Breast epithelium (tissue), 3 donors: ENCODE measurements at regions not wholly inside any gene's neighbourhood (a gene's known extent, or its start where the extent isn't known, plus 50 kb on each side); places are given as distances from the start of the nearest gene placed in this dataset.

Experiments used
- CTCF ChIP-seq, 3 donors: fragments of 450-650 bp; IDR thresholded peaks; one replicate each; pipeline ENCODE4 v1.5.1; 2016 to 2017; ENCODE audit warnings: antibody characterized with exemption in 3 of 3, mild to moderate bottlenecking in 3 of 3, moderate library complexity in 3 of 3
- POLR2AphosphoS5 ChIP-seq, 3 donors: sonication (generic); formaldehyde crosslinking; IDR thresholded peaks; one replicate each; pipeline ENCODE4 v1.6.1; 2017; ENCODE audit warnings: antibody characterized with exemption in 3 of 3

DNA sequence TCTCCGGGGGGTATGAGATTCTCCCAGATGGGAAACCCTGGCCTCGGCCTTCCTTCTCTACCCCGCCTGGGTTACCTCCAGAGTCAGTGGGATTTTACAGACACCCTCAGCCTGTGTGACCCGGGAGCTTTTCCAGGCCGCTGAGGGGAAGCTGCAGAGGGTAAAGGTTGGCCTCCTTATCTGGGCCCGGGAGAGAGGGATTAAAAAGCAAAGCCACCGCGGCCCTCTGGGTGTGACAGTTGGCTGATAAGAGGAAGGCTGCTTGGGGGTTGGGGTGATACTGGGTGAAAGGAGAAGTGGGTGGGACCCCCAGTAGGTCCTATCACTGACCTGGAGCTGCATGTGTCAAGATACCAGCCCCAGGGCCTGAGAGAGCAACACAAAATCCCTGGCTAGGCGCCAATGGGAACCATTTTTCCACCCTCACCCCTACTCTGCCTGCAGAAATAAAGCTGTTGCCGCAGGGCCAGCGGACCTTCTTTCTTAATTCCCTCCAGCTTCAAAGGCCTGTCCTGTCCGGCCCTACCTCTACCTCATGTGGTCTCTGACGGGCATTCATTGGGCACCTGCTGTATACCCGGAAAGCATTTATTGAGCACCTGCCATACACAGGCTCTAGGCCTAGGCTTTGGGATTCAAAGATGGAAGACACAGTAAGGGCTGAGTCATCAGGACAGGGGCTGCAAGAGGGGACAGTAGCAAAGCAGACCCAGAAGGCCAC is 77.6 kb upstream of the GSE1 start:
- TF ChIP-seq CTCF (IDR thresholded peaks at IDR 0.05) = no peak
- no peak for TF ChIP-seq POLR2AphosphoS5 (IDR thresholded peaks at IDR 0.05)
